ENCODE measurements at regions not wholly inside any gene's neighbourhood (a gene's known extent, or its start where the extent isn't known, plus 50 kb on each side); places are given as distances from the start of the nearest gene placed in this dataset.
"Not testable (repeated sequence)": the region's sequence is repeated elsewhere in the genome, so short reads cannot be mapped to it uniquely, and the experiment has no call there.

DNA sequence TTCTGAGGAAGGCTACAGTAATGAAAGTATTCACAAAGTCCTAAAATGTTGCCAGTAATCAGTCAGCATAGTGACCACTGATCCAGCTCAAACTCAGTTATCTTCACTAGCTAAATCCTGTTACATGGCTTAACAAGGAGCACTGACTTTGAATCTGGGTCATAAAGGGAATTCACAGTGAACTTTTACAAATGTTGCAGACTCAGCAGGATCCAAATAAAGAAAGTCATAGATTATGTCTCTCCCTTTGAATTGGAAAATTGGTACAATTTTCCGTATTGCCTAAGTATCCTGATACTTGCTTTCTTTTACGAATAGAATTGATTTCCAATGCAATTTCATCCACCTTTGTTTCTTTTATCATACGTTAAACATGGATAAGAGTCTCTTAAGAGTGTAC, 431.5 kb upstream of the CNTN6 start:
- H3K9me3 Mint-ChIP-seq, result peaks cover 3% of the 10 kb centered on the region
- no peak for ATAC-seq (replicated peaks)

DNA sequence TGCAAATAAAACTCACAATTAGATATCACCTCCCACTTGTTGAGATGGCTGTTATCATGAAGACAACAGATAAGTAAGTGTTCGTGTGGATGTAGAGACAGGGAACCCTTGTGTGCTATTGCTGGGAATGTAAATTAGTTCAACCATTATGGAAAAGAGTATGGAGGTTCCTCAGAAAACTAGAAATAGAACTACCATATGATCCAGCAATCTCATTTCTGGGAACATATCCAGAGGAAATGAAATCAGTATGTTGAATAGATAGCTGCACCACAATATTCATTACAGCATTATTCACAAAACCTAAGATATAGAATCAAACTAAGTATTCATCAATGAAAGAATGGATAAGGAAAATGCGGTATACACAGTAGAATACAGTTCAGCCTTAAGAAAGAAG, 418.7 kb upstream of the CNTN6 start:
- no peak overlapping the region for H3K4me3 Mint-ChIP-seq
- H3K27ac Mint-ChIP-seq, result no peak overlapping the region
- no peaks in the 10 kb centered on the region for H3K36me3 Mint-ChIP-seq (ENCODE audit: low read depth)
- no peaks in the 10 kb centered on the region for H3K9me3 Mint-ChIP-seq
- no peaks in the 10 kb centered on the region for H3K4me1 Mint-ChIP-seq
- no peaks in the 10 kb centered on the region for H3K27me3 Mint-ChIP-seq
- no peak for ATAC-seq (replicated peaks)

More for the DNA sequence above, 431.5 kb upstream of the CNTN6 start:
- H3K4me3 Mint-ChIP-seq, result no peak overlapping the region
- no peaks in the 10 kb centered on the region for H3K36me3 Mint-ChIP-seq (ENCODE audit: low read depth)
- no peaks in the 10 kb centered on the region for H3K4me1 Mint-ChIP-seq
- no peaks in the 10 kb centered on the region for H3K27me3 Mint-ChIP-seq
- H3K27ac Mint-ChIP-seq, result no peak overlapping the region

DNA sequence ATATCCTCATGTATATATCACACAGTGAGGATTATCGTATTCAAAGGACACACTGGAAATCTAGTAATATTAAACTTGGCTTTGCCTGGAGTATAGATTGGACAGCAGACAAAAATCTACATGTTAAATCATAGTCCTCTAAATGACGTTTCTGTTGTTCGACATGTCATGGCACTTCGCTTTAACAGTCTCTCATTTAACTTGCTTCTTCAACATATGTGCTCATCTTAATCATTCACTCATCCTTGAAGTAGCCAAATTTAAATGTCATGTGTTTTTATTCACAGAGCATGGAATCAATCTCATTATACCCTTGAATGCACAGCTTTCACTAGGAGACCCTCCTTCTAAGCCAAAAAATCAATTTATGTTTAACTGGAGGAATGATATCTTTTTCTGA, 417.0 kb upstream of the CNTN6 start:
- ATAC-seq (replicated peaks), result no peak
- Mint-ChIP-seq H3K36me3 (ENCODE audit: low read depth) (no peaks in the 10 kb centered on the region), H3K4me1 (no peaks in the 10 kb centered on the region), H3K27ac (no peak overlapping the region), H3K27me3 (no peaks in the 10 kb centered on the region), H3K4me3 (no peak overlapping the region), H3K9me3 (peaks cover 4% of the 10 kb centered on the region)

DNA sequence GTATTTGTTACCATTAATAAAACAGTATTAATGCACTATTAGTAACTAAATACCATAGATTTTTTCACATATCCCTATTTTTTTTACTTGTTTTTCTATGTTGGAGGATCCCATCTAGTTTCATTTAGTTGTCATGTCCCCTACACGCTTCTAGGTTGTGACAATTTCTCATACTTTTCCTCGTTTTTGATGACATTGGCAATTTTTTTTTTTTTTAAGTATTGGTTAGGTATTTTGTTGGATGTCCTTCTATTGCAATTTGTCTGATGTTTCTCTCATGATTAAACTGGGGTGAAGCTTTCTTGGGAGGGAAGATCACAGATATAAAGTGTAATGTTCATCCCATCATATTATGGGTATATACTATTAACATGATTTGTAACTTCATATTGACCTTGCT, 409.1 kb upstream of the CNTN6 start:
- no peak for ATAC-seq (replicated peaks)

DNA sequence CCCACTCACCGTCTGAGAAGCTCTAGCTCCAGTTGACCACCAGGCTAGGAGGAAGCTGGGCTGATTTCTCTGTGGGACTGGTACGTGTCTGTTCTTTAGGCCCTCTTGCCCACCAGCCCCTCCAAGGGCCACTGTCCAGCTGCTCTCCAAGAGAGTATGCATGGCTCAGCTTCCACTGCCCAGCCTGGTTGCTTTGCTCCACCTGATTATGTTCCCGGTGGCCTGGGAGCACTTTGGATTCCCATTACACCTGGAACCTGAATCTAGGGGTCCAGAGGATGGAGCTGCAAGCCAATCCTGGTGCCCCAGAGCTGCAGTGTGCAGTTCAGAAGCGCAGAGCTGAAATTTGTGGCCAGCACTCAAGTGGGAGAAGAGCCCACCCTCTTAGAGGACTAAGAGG, 402.1 kb upstream of the CNTN6 start:
- H3K27me3 Mint-ChIP-seq, result no peaks in the 10 kb centered on the region
- no peak overlapping the region for H3K27ac Mint-ChIP-seq
- H3K9me3 Mint-ChIP-seq, result peaks cover 20% of the 10 kb centered on the region
- H3K36me3 Mint-ChIP-seq (ENCODE audit: low read depth), result no peaks in the 10 kb centered on the region
- no peak for ATAC-seq (replicated peaks)
- H3K4me3 Mint-ChIP-seq, result no peak overlapping the region
- H3K4me1 Mint-ChIP-seq, result no peaks in the 10 kb centered on the region

More for the DNA sequence above, 409.1 kb upstream of the CNTN6 start:
- Mint-ChIP-seq H3K27ac (no peak overlapping the region), H3K27me3 (no peaks in the 10 kb centered on the region), H3K36me3 (ENCODE audit: low read depth) (no peaks in the 10 kb centered on the region), H3K4me3 (no peak overlapping the region), H3K4me1 (no peaks in the 10 kb centered on the region), H3K9me3 (peaks cover 12% of the 10 kb centered on the region)

DNA sequence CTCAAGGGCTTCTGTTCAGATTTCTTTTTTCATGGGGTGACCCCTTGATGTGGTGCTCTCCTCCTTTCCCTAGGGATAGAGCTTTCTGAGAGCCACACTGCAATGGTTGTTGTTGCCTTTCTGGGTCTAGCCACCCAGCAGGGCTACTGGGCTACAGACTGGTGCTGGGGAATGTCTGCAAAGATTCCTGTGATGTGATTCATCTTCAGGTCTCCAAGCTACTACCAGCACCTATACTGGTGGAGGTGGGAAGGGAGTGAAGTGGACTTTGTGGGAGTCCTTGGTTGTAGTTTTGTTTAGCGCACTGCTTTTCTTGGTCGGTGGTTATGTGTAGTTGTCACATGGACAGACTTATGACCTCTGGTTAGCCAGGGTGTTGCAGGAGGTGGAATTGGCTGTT, 392.3 kb upstream of the CNTN6 start:
- no peak overlapping the region for H3K4me3 Mint-ChIP-seq
- no peaks in the 10 kb centered on the region for H3K36me3 Mint-ChIP-seq (ENCODE audit: low read depth)
- ATAC-seq (replicated peaks), result no peak
- H3K9me3 Mint-ChIP-seq, result peaks cover 16% of the 10 kb centered on the region
- no peaks in the 10 kb centered on the region for H3K27me3 Mint-ChIP-seq
- no peaks in the 10 kb centered on the region for H3K4me1 Mint-ChIP-seq
- no peak overlapping the region for H3K27ac Mint-ChIP-seq

DNA sequence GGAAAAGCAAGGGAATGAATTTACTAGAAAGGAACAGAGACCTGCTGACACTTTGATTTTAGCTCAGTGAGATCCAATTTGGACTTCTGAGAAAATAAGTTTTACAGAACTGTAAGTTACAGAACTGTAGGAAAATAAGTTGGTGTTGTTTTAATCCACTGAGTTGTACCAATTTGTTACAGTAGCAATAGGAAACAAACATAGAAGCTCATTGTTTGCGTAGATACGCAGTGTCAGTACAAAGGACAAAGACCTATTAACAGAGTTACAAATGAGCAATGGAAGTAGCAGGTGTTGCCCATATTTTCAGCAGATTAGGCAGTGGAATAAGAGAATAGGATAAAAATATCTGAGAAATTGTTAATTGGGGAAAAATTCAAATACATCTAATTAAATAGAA, 385.8 kb upstream of the CNTN6 start:
- Mint-ChIP-seq H3K27ac (no peak overlapping the region), H3K36me3 (ENCODE audit: low read depth) (no peaks in the 10 kb centered on the region), H3K9me3 (peaks cover 23% of the 10 kb centered on the region), H3K4me1 (no peaks in the 10 kb centered on the region), H3K4me3 (no peak overlapping the region), H3K27me3 (no peaks in the 10 kb centered on the region)
- ATAC-seq (replicated peaks), result no peak

DNA sequence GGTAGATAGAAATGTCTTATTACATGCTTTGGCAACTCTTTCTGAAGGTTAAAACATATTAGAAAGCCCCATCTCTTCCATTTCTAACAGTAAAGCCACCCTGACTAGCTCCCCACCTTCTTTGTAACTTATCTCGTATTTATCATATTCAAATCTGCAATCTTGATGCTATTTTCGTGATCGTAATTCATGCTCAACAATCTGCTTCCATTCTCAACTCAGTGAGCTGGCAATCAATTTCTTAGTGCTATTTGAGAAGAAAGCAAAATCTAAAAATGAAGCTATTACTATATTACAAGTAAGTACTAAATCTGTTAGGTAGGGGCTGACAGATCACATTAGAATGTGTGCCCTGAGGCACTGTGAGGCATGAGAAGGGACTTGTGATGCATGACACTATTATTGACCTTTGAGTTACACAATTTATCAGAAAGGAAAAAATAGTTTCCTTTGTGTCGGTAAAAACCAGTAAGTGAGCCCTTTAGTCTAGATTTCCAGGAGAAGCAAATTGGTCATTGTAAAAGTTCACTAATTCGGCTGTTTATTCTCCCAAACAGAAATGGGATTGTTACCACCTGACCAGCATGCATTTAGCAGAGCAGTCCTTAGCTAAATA, 379.7 kb upstream of the CNTN6 start:
- H3K36me3 Mint-ChIP-seq (ENCODE audit: low read depth), result no peaks in the 10 kb centered on the region
- no peaks in the 10 kb centered on the region for H3K27me3 Mint-ChIP-seq
- no peak overlapping the region for H3K4me3 Mint-ChIP-seq
- H3K27ac Mint-ChIP-seq, result no peak overlapping the region
- ATAC-seq (replicated peaks), result no peak
- H3K9me3 Mint-ChIP-seq, result peaks cover 9% of the 10 kb centered on the region
- H3K4me1 Mint-ChIP-seq, result no peaks in the 10 kb centered on the region

DNA sequence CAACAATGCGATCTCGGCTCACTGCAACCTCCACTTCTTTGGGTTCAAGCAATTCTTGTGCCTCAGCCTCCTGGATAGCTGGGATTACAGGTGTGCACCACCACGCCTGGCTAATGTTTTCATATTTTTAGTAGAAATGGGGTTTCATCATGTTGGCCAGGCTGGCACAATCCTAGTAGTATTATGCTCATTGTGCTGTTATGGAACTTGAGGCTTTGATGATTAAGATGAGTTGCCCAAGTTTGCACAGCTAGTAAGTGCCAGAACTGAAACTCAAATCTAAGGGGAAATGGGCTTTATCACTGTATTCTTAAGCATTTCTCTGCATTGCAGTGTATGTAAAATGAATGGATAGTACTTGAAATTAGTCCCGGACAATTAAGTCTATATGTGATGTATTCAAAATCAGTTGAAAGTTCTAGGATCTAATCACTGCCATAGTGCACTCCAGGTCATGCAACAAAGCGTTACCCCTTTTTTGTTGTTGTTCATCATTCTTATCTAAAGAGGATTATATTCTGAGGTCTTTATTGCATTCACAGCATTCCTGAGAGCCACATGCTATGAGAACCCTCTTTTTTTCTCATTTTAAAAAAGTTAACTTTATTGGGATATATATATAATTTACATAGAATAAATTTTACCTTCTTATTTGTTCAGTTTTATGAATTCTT, 378.7 kb upstream of the CNTN6 start:
- Mint-ChIP-seq H3K27ac (no peak overlapping the region), H3K4me1 (no peaks in the 10 kb centered on the region), H3K9me3 (peaks cover 9% of the 10 kb centered on the region), H3K27me3 (no peaks in the 10 kb centered on the region), H3K4me3 (no peak overlapping the region), H3K36me3 (ENCODE audit: low read depth) (no peaks in the 10 kb centered on the region)
- no peak for ATAC-seq (replicated peaks)

DNA sequence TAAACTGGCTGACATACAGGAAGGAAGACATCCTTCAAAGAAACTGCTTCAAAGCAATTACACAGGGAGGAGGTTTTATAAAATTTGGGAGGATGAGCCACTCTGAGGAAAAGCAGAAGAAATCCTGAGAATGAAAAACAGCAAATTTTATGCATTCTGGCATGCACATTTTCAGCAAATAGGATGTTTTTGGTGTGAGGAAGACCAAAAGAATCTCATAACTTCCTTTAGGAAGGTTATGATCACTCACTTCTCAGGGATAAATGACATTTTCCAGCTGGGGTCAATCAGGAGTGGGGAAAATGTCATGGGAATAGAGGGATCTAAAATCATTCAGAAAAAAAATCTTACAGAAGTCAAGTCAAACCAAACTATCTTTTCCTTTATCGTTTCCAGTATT, 371.7 kb upstream of the CNTN6 start:
- Mint-ChIP-seq H3K27me3 (no peaks in the 10 kb centered on the region), H3K4me3 (no peak overlapping the region), H3K9me3 (peaks cover 5% of the 10 kb centered on the region), H3K4me1 (no peaks in the 10 kb centered on the region), H3K27ac (no peak overlapping the region), H3K36me3 (ENCODE audit: low read depth) (no peaks in the 10 kb centered on the region)
- no peak for ATAC-seq (replicated peaks)

DNA sequence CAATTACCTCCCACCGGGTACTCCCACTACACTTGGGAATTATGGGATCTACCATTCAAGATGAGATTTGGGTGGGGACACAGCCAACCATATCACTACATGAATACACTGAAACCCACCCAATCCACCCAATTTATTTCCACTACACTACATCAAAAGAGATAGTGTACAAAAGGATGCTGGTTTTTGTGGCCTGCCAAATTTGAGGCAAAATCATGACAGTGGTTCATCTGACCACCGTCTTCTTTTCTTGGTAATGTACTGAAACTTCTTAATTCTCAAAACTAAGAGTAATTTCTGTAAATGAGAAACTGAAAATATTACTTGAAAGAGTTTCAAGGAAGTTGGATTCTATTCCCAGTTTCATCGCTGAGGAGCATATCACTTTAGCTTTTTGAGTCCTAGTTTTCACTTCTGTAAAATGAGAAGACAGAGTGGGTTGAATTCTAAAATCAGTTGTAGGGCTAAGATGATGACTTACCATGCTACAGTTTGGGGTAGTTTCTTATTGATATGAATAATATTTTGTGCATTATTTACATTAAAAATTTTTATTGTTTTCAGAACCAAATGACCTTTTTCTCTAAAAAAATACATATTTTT, 360.4 kb upstream of the CNTN6 start:
- peaks cover 13% of the 10 kb centered on the region for H3K9me3 Mint-ChIP-seq
- no peaks in the 10 kb centered on the region for H3K36me3 Mint-ChIP-seq (ENCODE audit: low read depth)
- no peak for ATAC-seq (replicated peaks)
- H3K4me1 Mint-ChIP-seq, result no peaks in the 10 kb centered on the region
- no peak overlapping the region for H3K27ac Mint-ChIP-seq
- no peak overlapping the region for H3K4me3 Mint-ChIP-seq
- no peaks in the 10 kb centered on the region for H3K27me3 Mint-ChIP-seq

DNA sequence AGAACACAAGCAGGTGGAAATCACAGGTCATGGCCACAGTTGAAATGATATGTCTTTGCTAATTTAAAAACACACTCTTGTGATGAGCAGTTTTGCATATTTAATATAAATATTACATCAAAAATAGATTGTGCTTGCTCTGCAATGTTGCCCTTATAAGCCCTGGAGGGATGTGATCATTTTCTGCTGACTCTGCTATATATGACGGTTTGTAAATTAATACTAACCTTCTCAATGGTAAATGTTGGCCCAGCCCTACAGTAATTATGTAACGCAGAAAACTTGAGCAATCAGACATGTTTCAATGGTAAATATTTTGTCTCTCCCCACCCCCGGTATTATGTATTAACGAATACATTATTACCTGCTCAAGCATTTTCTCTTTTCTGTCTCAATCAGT, 359.5 kb upstream of the CNTN6 start:
- ATAC-seq (replicated peaks), result no peak
- H3K4me3 Mint-ChIP-seq, result no peak overlapping the region
- peaks cover 15% of the 10 kb centered on the region for H3K9me3 Mint-ChIP-seq
- H3K27me3 Mint-ChIP-seq, result no peaks in the 10 kb centered on the region
- H3K27ac Mint-ChIP-seq, result no peak overlapping the region
- no peaks in the 10 kb centered on the region for H3K36me3 Mint-ChIP-seq (ENCODE audit: low read depth)
- H3K4me1 Mint-ChIP-seq, result no peaks in the 10 kb centered on the region

DNA sequence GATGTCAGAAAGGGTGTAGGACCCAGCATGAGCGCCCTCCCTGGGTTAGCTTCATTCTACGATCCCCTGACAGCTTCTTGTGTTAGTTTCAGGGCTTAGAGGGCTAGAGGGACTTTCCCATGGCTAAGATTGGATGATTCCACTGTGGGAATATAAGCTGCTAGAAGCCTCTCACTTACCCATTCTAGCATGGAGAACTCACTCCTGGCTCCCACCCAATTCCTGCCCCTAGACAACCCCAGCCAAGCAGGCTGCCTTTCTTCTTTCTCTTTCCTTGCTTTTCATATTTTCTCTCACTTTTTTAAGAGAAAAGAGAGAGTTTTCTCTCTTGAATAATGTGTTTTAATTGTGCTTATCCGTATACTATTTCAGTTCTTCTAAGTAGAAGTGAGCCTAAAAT, 335.1 kb upstream of the CNTN6 start:
- Mint-ChIP-seq H3K4me3 (no peak overlapping the region), H3K27me3 (no peaks in the 10 kb centered on the region), H3K36me3 (ENCODE audit: low read depth) (no peaks in the 10 kb centered on the region), H3K4me1 (no peaks in the 10 kb centered on the region), H3K27ac (no peak overlapping the region), H3K9me3 (peaks cover 11% of the 10 kb centered on the region)
- no peak for ATAC-seq (replicated peaks)

DNA sequence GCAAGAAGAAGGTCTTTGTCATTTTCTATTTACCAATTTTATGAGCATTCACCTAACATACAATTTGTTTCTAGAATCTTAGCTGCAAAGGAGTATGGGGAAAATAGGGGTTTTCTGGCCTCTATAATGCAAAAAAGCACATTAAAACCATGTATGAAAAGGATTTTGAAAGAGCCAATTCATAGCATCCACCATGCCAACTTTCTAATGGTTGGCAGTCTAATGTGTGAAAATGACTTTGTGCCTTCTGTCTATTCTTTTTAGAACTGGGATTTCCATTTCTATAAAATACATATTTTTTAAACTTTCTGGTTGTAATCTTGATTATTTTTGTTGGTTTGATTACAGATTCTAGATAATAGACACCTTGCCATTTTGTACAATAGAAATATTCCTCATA, 333.7 kb upstream of the CNTN6 start:
- Mint-ChIP-seq H3K27me3 (no peaks in the 10 kb centered on the region), H3K36me3 (ENCODE audit: low read depth) (no peaks in the 10 kb centered on the region), H3K9me3 (peaks cover 11% of the 10 kb centered on the region), H3K27ac (no peak overlapping the region), H3K4me1 (no peaks in the 10 kb centered on the region), H3K4me3 (no peak overlapping the region)
- no peak for ATAC-seq (replicated peaks)

DNA sequence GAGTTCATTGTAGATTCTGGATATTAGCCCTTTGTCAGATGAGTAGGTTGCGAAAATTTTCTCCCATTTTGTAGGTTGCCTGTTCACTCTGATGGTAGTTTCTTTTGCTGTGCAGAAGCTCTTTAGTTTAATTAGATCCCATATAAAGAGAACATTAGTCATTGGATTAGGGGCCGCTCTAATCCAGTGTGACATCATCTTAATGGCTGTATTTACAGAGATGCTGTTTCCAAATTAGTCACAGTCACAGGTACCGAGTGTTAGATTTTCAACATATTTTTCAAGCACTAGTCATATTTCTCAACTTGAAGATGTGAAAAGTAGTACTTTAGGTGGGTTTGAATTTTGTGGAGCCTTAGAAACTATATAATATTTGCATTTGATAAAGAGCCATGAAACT, 319.4 kb upstream of the CNTN6 start:
- H3K27ac Mint-ChIP-seq; H3K27me3 Mint-ChIP-seq; H3K36me3 Mint-ChIP-seq (ENCODE audit: low read depth); H3K4me1 Mint-ChIP-seq; H3K9me3 Mint-ChIP-seq; ATAC-seq (replicated peaks); H3K4me3 Mint-ChIP-seq: not testable (repeated sequence)
